ENCODE measurements at regions not wholly inside any gene's neighbourhood (a gene's known extent, or its start where the extent isn't known, plus 50 kb on each side); places are given as distances from the start of the nearest gene placed in this dataset.
A peak's percentile ranks its signal among the peaks of the same experiment; 100 is the strongest.

DNA sequence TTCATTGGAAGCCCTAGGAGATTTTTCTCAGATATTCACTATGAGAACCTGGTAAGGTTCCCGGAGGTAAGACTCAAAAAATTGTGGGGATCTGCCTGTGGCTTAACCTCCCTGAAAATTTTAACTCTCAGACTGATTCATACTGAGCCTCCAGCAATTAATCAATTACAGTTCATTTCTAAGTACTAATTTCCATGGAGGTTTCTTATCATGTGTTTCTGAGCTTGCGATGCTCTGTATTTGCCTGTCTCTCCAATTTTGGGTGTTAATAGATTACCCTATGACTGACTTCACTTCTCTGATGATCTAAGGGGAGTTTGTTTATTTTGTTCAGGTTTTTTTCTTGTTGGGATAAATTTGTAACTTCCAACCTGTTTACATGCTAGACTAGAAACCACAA lies 215.4 kb upstream of the TMEM196 start:
- no peaks in the 10 kb centered on the region for H3K4me1 ChIP-seq
- in situ Hi-C loops (cut with MboI; ENCODE audit: low pct_ligation_motif_present in 1 of 4, low pct_unique_long_range_greater_than_20kb in 1 of 4, low sequenced_read_pairs in 3 of 4), result loop anchor here in 3 of 4 donors (10.0 to 25.0 kb wide), 4 partner anchors 173 to 598 kb away; no protein-coding TSS in a partner anchor

DNA sequence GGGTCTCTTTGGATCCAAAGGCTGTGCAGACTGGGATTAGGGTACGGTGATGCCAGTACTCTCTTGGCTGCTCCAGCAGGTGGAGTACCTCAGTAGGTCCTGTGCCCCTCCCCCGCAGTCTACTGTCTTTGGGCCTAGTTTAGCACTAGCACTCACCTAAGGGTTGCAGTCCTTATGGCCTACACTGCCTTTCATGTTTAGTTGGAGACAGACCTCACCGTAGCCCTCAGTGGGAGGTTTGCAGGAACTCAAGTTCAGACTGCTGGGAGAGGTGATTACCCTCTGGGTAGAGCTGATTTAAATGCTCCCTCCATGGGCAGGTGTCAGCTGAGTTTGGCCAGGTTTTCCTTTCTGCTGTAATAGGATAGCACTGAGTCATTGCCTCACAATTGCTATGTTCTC lies 210.8 kb upstream of the TMEM196 start:
- Histone ChIP-seq H3K4me3 (no peak overlapping the region), H3K27ac (no peak overlapping the region), H3K4me1 (no peaks in the 10 kb centered on the region), H3K9me3 (no peaks in the 10 kb centered on the region), H3K36me3 (no peaks in the 10 kb centered on the region), H3K27me3 (no peaks in the 10 kb centered on the region)
- 95 to 100% methylated on average over 1 to 3 of the region's 3 CpGs for WGBS, 2 donors (ENCODE audit: low coverage in 1 of 2)
- TF ChIP-seq EP300 (IDR thresholded peaks at IDR 0.05; ENCODE audit: low read depth), result no peak
- no peak for TF ChIP-seq POLR2A (IDR thresholded peaks at IDR 0.05)
- no peak for TF ChIP-seq CTCF (IDR thresholded peaks at IDR 0.05)
- TF ChIP-seq POLR2AphosphoS5 (IDR thresholded peaks at IDR 0.05), result no peak
- in situ Hi-C loops (cut with MboI; ENCODE audit: low pct_ligation_motif_present in 1 of 4, low pct_unique_long_range_greater_than_20kb in 1 of 4, low sequenced_read_pairs in 3 of 4) (loop anchor here in 3 of 4 donors (10.0 to 25.0 kb wide), 4 partner anchors 178 to 603 kb away; no protein-coding TSS in a partner anchor), intact Hi-C loops (cut with DNase I; ENCODE audit: low total_unique reads) (no loop called here)
- DNase-seq, result no peak

More for the DNA sequence above, 215.4 kb upstream of the TMEM196 start:
- Histone ChIP-seq H3K27me3 (no peaks in the 10 kb centered on the region), H3K27ac (no peak overlapping the region), H3K9me3 (peaks cover 0 to 4% of the 10 kb centered on the region in 2 donors), H3K4me3 (no peak overlapping the region), H3K36me3 (no peaks in the 10 kb centered on the region)
- no peak for TF ChIP-seq POLR2A (IDR thresholded peaks at IDR 0.05)
- TF ChIP-seq CTCF (IDR thresholded peaks at IDR 0.05), result no peak
- no peak for TF ChIP-seq POLR2AphosphoS5 (IDR thresholded peaks at IDR 0.05)
- TF ChIP-seq EP300 (IDR thresholded peaks at IDR 0.05; ENCODE audit: low read depth), result no peak
- intact Hi-C loops (cut with DNase I; ENCODE audit: low total_unique reads), result no loop called here
- 81 to 86% methylated on average over 1 to 2 of the region's 2 CpGs for WGBS, 2 donors (ENCODE audit: low coverage in 1 of 2)
- no peak for DNase-seq

GRCh38 chr7:19982841-19983835 lies 209.7 kb upstream of the TMEM196 start:
- no peak overlapping the region for H3K27ac ChIP-seq
- H3K4me1 ChIP-seq, result no peaks in the 10 kb centered on the region
- TF ChIP-seq CTCF (IDR thresholded peaks at IDR 0.05), result peak; percentile 26 to 36 (median 28)
- TF ChIP-seq EP300 (IDR thresholded peaks at IDR 0.05; ENCODE audit: low read depth), result no peak
- no peaks in the 10 kb centered on the region for H3K9me3 ChIP-seq
- no peaks in the 10 kb centered on the region for H3K27me3 ChIP-seq
- H3K4me3 ChIP-seq, result no peak overlapping the region
- in situ Hi-C loops (cut with MboI; ENCODE audit: low pct_ligation_motif_present in 1 of 4, low pct_unique_long_range_greater_than_20kb in 1 of 4, low sequenced_read_pairs in 3 of 4) (loop anchor here in 3 of 4 donors (10.0 to 25.0 kb wide), 4 partner anchors 179 to 604 kb away; no protein-coding TSS in a partner anchor), intact Hi-C loops (cut with DNase I; ENCODE audit: low total_unique reads) (no loop called here)
- no peaks in the 10 kb centered on the region for H3K36me3 ChIP-seq
- peak; percentile 46 for DNase-seq
- WGBS, 2 donors (ENCODE audit: low coverage in 1 of 2), result 41 to 69% methylated on average over 2 to 6 of the region's 6 CpGs

DNA sequence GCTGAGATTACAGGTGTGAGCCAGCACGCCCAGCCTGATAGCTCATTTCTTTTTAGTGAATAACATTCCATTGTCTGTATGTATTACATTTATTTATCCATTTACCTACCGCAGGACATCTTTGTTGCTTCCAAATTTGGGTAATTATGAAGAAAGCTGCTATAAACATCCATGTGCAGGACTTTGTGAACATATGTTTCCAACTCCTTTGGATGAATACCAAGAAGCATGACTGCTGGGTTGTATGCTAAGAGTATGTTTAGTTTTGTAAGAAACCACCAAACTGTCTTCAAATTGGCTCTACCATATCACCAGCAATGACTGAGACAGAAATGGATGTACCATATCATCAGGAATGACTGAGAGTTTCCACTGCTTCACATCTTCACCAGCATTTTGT lies 200.2 kb upstream of the TMEM196 start:
- peaks cover 0 to 15% (median 5%) of the 10 kb centered on the region in 4 donors for H3K4me1 ChIP-seq
- no peaks in the 10 kb centered on the region for H3K9me3 ChIP-seq
- no peak for DNase-seq
- intact Hi-C loops (cut with DNase I; ENCODE audit: low total_unique reads) (no loop called here), in situ Hi-C loops (cut with MboI; ENCODE audit: low pct_ligation_motif_present in 1 of 4, low pct_unique_long_range_greater_than_20kb in 1 of 4, low sequenced_read_pairs in 3 of 4) (no loop called here)
- no peak overlapping the region for H3K4me3 ChIP-seq
- no peaks in the 10 kb centered on the region for H3K36me3 ChIP-seq
- H3K27me3 ChIP-seq, result no peaks in the 10 kb centered on the region
- WGBS, 2 donors (ENCODE audit: low coverage in 1 of 2), result 88 to 90% methylated on average over 2 of the region's 2 CpGs
- no peak overlapping the region for H3K27ac ChIP-seq
- TF ChIP-seq POLR2A (IDR thresholded peaks at IDR 0.05), result no peak
- no peak for TF ChIP-seq POLR2AphosphoS5 (IDR thresholded peaks at IDR 0.05)
- no peak for TF ChIP-seq EP300 (IDR thresholded peaks at IDR 0.05; ENCODE audit: low read depth)
- TF ChIP-seq CTCF (IDR thresholded peaks at IDR 0.05), result no peak
